ENCODE measurements at regions not wholly inside any gene's neighbourhood (a gene's known extent, or its start where the extent isn't known, plus 50 kb on each side); places are given as distances from the start of the nearest gene placed in this dataset.

DNA sequence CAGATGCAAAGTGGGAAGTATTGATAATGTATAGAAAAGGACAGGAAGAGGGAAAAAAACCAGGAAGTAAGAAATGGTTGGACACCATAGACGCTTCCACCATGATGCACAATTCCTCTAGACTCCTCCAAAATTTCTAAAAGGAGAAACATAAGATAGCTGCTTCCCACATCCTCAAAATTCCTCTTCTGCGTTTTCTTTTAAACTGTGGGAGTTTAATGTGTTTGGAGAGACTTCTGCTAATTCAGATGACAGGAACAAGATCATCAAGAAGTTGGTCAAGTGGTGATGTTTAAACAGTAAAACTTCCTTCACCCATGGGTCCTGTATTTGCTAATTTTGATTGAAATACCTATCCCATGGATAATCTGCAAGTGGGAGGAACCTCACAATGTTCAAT lies 130.2 kb downstream of the IRS2 start:
- Histone ChIP-seq H3F3A (ENCODE audit: insufficient read depth) (no peaks in the 10 kb centered on the region), H3K4me3 (no peak overlapping the region), H3K27ac (no peak overlapping the region), H3K4me1 (ENCODE audit: insufficient read depth) (no peaks in the 10 kb centered on the region), H3K4me2 (ENCODE audit: unreplicated experiment) (no peak overlapping the region), H3K9me2 (ENCODE audit: insufficient read depth) (no peaks in the 10 kb centered on the region), H3K9ac (no peak overlapping the region), H3K27me3 (replicated peaks; ENCODE audit: insufficient read depth) (peaks cover 67% of the 10 kb centered on the region), H3K9me3 (ENCODE audit: low read depth) (no peaks in the 10 kb centered on the region), H4K20me1 (ENCODE audit: insufficient read depth) (no peaks in the 10 kb centered on the region), H3K79me2 (ENCODE audit: insufficient read depth) (no peaks in the 10 kb centered on the region), H2AFZ (no peak overlapping the region), H3K36me3 (ENCODE audit: low read depth) (no peaks in the 10 kb centered on the region)
- TF ChIP-seq EZH2phosphoT487 (IDR thresholded peaks at IDR 0.05; ENCODE audit: insufficient read depth, low read depth) = no peak
- TF ChIP-seq EZH2 (IDR thresholded peaks at IDR 0.05; ENCODE audit: insufficient read depth, poor library complexity, severe bottlenecking) = no peak
- no peak for DNase-seq
- in situ Hi-C loops (cut with MboI) = no loop called here
- 41 to 48% methylated on average over 2 of the region's 2 CpGs for WGBS, 2 experiments (ENCODE audit: low coverage in 1 of 2, low lambda C conversion rate in 2 of 2, missing lambda C conversion rate in 2 of 2)

DNA sequence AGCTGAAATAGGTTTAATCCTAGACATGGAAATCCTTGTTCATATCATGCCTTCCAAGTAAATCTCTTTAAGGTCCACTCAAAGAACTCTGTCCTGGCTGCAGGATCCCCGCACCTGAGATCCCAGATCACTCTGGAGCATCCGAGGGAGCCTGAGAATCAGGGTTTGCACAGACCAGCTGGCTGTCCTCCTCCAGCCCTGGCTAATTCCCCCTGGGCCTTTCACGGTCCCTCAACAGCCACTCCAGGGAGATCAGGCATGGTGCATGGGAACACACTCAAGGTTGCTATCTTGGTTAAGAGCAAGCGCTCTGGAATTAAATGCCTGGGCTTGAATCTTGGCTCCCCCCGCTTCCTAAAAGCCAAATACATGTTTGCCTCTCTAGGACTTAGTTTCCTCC lies 130.8 kb downstream of the IRS2 start:
- no peak for TF ChIP-seq EZH2phosphoT487 (IDR thresholded peaks at IDR 0.05; ENCODE audit: insufficient read depth, low read depth)
- TF ChIP-seq EZH2 (IDR thresholded peaks at IDR 0.05; ENCODE audit: insufficient read depth, poor library complexity, severe bottlenecking) = no peak
- no peak overlapping the region for H2AFZ ChIP-seq
- H3K9me2 ChIP-seq (ENCODE audit: insufficient read depth) = no peaks in the 10 kb centered on the region
- 51 to 52% methylated on average over 5 of the region's 5 CpGs for WGBS, 2 experiments (ENCODE audit: low coverage in 1 of 2, low lambda C conversion rate in 2 of 2, missing lambda C conversion rate in 2 of 2)
- H3K36me3 ChIP-seq (ENCODE audit: low read depth) = no peaks in the 10 kb centered on the region
- H3K4me1 ChIP-seq (ENCODE audit: insufficient read depth) = no peaks in the 10 kb centered on the region
- H3K4me2 ChIP-seq (ENCODE audit: unreplicated experiment) = no peak overlapping the region
- no peak for DNase-seq
- no peaks in the 10 kb centered on the region for H3K9me3 ChIP-seq (ENCODE audit: low read depth)
- H3K4me3 ChIP-seq = no peak overlapping the region
- no peaks in the 10 kb centered on the region for H3K79me2 ChIP-seq (ENCODE audit: insufficient read depth)
- no peak overlapping the region for H3K27ac ChIP-seq
- H4K20me1 ChIP-seq (ENCODE audit: insufficient read depth) = no peaks in the 10 kb centered on the region
- no peak overlapping the region for H3K9ac ChIP-seq
- in situ Hi-C loops (cut with MboI) = no loop called here
- H3K27me3 ChIP-seq (replicated peaks; ENCODE audit: insufficient read depth) = peaks cover 71% of the 10 kb centered on the region
- no peaks in the 10 kb centered on the region for H3F3A ChIP-seq (ENCODE audit: insufficient read depth)

DNA sequence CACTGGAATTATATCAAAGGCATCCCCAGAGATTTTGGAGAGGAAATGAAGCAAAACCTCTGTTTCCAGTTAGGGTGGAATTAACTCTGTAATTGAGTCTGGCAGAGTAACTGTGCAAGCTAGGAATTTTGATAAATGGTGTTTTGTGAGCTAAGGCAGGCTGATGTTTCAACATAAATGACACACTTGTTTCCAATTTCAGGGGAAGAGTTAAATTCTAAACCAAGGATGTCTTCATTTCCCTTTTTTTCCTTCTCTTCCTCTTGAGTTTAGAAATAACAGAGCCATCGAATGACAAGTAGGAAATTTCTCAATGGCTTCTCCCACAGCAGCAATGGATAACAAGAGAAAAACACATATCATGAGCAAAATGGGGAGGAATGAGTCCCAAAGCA lies 131.2 kb downstream of the IRS2 start:
- Histone ChIP-seq H3K79me2 (ENCODE audit: insufficient read depth) (no peaks in the 10 kb centered on the region), H3K27me3 (replicated peaks; ENCODE audit: insufficient read depth) (peaks cover 68% of the 10 kb centered on the region)

DNA sequence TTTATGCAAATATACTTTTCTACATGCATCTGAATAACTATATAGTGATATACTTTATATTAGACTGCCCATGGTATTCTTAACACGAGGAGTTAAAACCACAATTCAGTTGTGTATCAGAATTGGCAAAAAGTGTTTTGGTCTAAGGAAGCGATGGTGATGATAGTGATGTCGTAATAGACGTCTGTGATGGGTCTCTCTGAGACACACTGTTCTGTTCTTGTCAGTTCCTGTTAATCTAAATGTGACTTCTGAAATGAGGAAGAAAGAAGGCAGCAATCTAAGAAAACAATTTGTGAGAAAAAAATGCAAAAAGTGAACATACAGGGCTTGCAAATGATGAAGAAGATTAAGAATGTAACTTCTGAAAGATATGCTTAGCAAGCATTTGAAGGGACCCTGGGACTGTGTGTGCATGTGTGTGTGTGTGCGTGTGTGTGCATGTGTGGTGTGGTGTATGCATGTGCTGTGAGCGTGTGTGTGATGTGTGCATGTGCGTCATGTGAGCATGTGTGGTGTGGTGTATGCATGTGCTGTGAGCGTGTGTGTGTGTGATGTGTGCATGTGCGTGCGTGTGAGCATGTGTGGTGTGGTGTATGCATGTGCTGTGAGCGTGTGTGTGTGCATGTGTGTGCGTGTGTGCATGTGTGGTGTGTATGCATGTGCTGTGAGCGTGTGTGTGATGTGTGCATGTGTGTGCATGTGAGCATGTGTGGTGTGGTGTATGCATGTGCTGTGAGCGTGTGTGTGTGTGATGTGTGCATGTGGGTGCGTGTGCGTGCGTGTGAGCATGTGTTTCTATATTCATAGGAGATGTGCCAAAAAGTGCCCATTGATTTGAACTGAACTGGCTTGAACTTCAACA lies 131.8 kb downstream of the IRS2 start:
- H3K79me2 ChIP-seq (ENCODE audit: insufficient read depth) = no peaks in the 10 kb centered on the region
- in situ Hi-C loops (cut with MboI) = no loop called here
- no peak overlapping the region for H3K4me2 ChIP-seq (ENCODE audit: unreplicated experiment)
- no peak overlapping the region for H3K9ac ChIP-seq
- H3K9me2 ChIP-seq (ENCODE audit: insufficient read depth) = no peaks in the 10 kb centered on the region
- no peaks in the 10 kb centered on the region for H3F3A ChIP-seq (ENCODE audit: insufficient read depth)
- peaks cover 68% of the 10 kb centered on the region for H3K27me3 ChIP-seq (replicated peaks; ENCODE audit: insufficient read depth)
- TF ChIP-seq EZH2 (IDR thresholded peaks at IDR 0.05; ENCODE audit: insufficient read depth, poor library complexity, severe bottlenecking) (no peak), EZH2phosphoT487 (IDR thresholded peaks at IDR 0.05; ENCODE audit: insufficient read depth, low read depth) (no peak)
- no peaks in the 10 kb centered on the region for H3K9me3 ChIP-seq (ENCODE audit: low read depth)
- no peak overlapping the region for H3K27ac ChIP-seq
- H2AFZ ChIP-seq = no peak overlapping the region
- H4K20me1 ChIP-seq (ENCODE audit: insufficient read depth) = no peaks in the 10 kb centered on the region
- DNase-seq = no peak
- H3K4me1 ChIP-seq (ENCODE audit: insufficient read depth) = no peaks in the 10 kb centered on the region
- no peaks in the 10 kb centered on the region for H3K36me3 ChIP-seq (ENCODE audit: low read depth)
- 4% methylated on average over 15 to 17 of the region's 17 CpGs for WGBS, 2 experiments (ENCODE audit: low coverage in 1 of 2, low lambda C conversion rate in 2 of 2, missing lambda C conversion rate in 2 of 2)
- H3K4me3 ChIP-seq = no peak overlapping the region

More for the DNA sequence above, 131.2 kb downstream of the IRS2 start:
- 0 to 3% methylated on average over 1 of the region's 1 CpG for WGBS, 2 experiments (ENCODE audit: low coverage in 1 of 2, low lambda C conversion rate in 2 of 2, missing lambda C conversion rate in 2 of 2)
- H3K36me3 ChIP-seq (ENCODE audit: low read depth) = no peaks in the 10 kb centered on the region
- no peaks in the 10 kb centered on the region for H4K20me1 ChIP-seq (ENCODE audit: insufficient read depth)
- no peaks in the 10 kb centered on the region for H3K9me3 ChIP-seq (ENCODE audit: low read depth)
- H3K9ac ChIP-seq = no peak overlapping the region
- TF ChIP-seq EZH2 (IDR thresholded peaks at IDR 0.05; ENCODE audit: insufficient read depth, poor library complexity, severe bottlenecking) = no peak
- no peak for TF ChIP-seq EZH2phosphoT487 (IDR thresholded peaks at IDR 0.05; ENCODE audit: insufficient read depth, low read depth)
- no peak overlapping the region for H3K4me2 ChIP-seq (ENCODE audit: unreplicated experiment)
- H3F3A ChIP-seq (ENCODE audit: insufficient read depth) = no peaks in the 10 kb centered on the region
- no peak for DNase-seq
- in situ Hi-C loops (cut with MboI) = no loop called here
- H3K4me3 ChIP-seq = no peak overlapping the region
- H3K27ac ChIP-seq = no peak overlapping the region
- no peaks in the 10 kb centered on the region for H3K9me2 ChIP-seq (ENCODE audit: insufficient read depth)
- no peak overlapping the region for H2AFZ ChIP-seq
- H3K4me1 ChIP-seq (ENCODE audit: insufficient read depth) = no peaks in the 10 kb centered on the region
